WI38 (cell line): ENCODE measurements at regions not wholly inside any gene's neighbourhood (a gene's known extent, or its start where the extent isn't known, plus 50 kb on each side); places are given as distances from the start of the nearest gene placed in this dataset.

Experiments used
- H3K4me3 ChIP-seq: 2 replicates; pipeline ENCODE4 v1.5.1; 2011; ENCODE audit warnings: low read depth, mild to moderate bottlenecking, control low read depth, low read length
- TF ChIP-seq, protein P1 (sequence below): IDR thresholded peaks from 2 replicates; pipeline ENCODE4 v1.5.1; 2012; ENCODE audit warnings: low read depth, mild to moderate bottlenecking, control low read depth, low read length

DNA sequence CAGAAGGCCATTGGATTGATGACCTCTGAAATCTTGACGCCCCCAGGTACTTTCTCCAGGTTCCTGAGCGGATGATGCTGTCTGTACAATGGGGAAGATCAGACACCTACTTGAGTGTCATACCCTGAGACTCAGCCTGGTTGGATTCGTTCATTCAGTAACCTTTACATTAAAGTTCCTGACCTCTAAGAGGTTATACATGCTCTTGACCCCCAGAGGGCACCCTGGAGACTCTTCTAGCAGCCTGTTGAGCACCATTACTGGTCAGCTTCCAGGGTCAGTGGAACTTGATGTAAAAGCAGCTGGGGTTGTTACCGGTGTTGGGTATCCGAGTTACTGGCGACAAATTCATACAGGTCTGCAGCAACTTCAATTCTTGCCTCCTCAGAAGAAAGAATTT is 114.3 kb upstream of the ZNF678 start:
- TF ChIP-seq, protein P1, sequence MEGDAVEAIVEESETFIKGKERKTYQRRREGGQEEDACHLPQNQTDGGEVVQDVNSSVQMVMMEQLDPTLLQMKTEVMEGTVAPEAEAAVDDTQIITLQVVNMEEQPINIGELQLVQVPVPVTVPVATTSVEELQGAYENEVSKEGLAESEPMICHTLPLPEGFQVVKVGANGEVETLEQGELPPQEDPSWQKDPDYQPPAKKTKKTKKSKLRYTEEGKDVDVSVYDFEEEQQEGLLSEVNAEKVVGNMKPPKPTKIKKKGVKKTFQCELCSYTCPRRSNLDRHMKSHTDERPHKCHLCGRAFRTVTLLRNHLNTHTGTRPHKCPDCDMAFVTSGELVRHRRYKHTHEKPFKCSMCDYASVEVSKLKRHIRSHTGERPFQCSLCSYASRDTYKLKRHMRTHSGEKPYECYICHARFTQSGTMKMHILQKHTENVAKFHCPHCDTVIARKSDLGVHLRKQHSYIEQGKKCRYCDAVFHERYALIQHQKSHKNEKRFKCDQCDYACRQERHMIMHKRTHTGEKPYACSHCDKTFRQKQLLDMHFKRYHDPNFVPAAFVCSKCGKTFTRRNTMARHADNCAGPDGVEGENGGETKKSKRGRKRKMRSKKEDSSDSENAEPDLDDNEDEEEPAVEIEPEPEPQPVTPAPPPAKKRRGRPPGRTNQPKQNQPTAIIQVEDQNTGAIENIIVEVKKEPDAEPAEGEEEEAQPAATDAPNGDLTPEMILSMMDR: peak; percentile 32
- no peak overlapping the region for H3K4me3 ChIP-seq

DNA sequence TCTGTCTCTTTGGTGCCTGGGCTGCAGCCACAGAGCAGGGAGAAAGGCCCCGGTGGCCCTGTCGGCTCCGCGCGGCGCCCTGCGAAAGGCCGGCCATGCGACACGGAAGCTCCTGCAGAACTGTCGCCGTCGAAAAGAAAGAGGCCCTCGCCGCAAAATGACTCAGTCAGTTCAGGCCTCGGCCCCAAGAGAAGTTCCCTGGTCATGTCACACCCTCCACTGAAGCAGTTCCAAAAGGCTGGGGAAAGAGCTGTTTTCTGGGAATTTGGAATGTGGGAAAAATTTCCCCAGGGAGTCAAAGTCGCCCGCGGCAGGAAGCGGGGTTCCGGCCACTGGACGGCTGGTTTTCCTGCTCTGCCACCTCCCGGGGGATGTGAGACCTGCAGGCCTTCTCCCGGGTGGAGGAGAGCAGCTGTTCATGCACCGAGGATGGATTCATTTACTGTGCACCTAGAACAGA is 115.8 kb upstream of the ZNF678 start:
- TF ChIP-seq, protein P1: peak; percentile 31; the same call in 1 of the 2 replicates
- H3K4me3 ChIP-seq: no peak overlapping the region

GRCh38 chr1:227445746-227446145 is 117.6 kb upstream of the ZNF678 start:
- H3K4me3 ChIP-seq: no peak overlapping the region
- TF ChIP-seq, protein P1: no peak

DNA sequence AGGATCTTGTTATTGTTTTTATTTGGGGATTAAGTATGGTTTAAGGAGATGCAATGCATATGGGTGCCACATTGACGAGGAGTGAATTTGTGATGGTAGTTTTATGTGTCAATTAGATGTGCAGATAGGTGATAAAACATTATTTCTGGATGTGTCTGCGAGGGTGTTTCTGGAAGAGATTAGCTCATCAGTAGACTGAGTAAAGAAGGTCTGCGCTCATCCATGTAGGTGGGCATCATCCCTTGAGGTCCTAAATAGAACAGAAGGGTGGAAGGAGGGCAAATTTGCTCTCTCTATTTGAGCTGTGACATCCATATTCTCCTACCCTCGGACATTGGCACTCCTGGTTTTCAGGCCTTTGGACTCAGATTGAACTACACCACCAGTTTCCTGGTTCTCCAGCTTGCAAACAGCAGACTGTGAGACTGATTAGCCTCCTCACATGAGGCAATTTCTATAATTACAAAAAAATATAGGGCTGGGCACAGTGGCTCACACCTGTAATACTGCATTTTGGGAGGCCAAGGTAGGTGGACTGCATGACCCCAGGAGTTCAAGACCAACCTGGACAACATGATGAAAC is 118.2 kb upstream of the ZNF678 start:
- H3K4me3 ChIP-seq: no peak overlapping the region
- TF ChIP-seq, protein P1: no peak

- no peak overlapping the region for H3K4me3 ChIP-seq
- TF ChIP-seq, protein P1: no peak
Observed at GRCh38 chr1:227440182-227440581, 121.9 kb upstream of the CDC42BPA start.

DNA sequence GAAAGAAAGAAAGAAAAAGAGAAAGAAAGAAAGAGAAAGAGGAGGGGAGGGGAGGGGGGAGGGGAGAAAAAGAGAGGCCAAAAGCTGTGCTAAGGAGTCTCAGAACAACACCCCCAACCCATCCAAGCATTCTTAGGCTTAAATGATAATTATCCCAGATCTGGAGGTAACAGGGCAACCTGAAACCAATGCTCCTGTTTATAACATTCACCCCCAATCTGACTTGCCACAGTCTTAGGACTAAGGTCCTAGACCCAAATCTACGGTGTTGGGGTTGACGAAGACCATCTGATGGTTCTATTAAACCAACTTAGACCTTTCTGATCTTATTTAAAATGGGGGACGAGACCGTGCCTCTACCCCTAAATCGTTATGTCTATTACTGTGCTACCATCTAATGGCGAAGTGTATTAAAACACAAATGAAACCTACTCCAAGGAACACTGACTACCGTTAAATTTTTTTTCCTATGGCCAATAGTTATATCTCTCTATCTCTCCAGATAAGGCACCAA is 119.3 kb upstream of the CDC42BPA start:
- TF ChIP-seq, protein P1: no peak
- peak overlapping the region; percentile 47 for H3K4me3 ChIP-seq

DNA sequence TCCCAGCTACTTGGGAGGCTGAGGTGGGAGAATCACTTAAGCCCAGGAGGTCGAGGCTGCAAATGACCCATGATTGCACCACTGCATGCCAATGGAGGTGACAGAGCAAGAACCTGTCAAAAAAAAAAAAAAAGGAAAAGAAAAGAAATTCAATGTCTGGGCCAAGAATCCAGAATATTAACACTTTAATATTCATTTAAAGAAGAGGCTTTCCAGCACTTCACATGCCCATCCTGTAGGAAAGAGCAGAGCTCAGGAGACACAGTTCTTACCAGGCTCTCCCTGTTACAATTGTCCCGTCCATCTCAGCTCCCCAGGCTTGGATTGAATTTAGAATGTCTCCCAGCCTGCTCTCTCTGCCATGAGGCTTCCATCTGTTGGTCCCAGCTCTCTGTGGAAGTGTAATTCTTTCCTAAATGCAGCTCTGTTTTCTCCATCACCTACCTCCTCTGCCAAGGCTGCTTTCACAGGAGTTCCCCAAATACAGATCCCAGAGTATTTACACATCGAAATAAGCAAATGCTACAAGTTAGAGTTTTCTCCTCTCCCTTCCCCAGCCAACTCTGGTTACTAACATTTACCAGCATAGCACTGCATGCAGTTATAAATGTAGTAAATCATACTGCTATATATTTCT is 116.6 kb upstream of the CDC42BPA start:
- no peak overlapping the region for H3K4me3 ChIP-seq
- TF ChIP-seq, protein P1: no peak
